ENCODE measurements at regions not wholly inside any gene's neighbourhood (a gene's known extent, or its start where the extent isn't known, plus 50 kb on each side); places are given as distances from the start of the nearest gene placed in this dataset.

DNA sequence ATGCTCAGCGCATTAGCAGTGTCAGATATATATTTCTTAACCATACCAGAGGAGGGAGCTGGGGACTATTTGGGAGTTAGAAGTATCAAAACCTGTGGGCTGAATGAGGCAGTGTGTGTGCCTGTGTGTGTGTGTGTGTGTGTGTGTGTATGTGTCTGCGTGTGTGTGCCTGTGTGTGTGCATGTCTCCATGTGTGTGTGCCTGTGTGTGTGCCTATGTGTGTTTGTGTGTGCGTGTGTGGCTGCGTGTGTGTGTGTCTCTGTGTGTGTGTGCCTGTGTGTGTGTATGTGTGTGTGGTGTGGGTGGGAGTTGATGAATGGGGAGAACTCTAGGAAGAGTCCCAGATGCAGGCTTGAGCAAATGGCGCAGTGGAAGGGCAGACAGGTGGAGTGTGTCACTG is 92.9 kb downstream of the PAX1 start:
- TF ChIP-seq ZNF274 (IDR thresholded peaks at IDR 0.05; ENCODE audit: low read depth, low read length) (no peak), YY1 (IDR thresholded peaks at IDR 0.05; ENCODE audit: insufficient read depth, insufficient read length) (no peak), SUZ12 (IDR thresholded peaks at IDR 0.05; ENCODE audit: extremely low read depth, insufficient read depth, insufficient read length) (no peak)
